ENCODE measurements at regions not wholly inside any gene's neighbourhood (a gene's known extent, or its start where the extent isn't known, plus 50 kb on each side); places are given as distances from the start of the nearest gene placed in this dataset.

DNA sequence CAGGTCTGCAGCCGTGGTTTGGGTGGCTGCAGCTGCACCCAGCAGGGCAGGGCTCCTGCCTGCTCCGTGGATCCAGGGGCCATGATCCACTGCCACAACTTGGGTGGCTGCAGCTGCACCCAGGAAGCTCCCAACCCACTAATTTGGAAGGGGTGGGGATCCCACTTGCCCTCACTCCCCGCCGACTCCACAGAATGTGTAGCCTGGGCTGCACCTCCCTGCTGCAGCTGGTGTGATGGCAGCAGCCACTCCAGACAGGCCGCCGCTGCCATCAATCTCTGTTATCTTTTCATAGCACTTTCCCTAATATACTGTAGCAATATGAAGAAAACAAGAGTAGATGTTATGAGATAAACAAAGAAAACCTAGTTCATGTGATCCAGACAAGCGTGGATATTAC is 137.8 kb upstream of the CNTN3 start:
- Histone ChIP-seq H3K9ac (ENCODE audit: low read length) (no peak overlapping the region), H2AFZ (ENCODE audit: low read length) (no peak overlapping the region), H3K4me3 (ENCODE audit: low read depth, low read length, poor library complexity, severe bottlenecking) (no peak overlapping the region), H3K27ac (ENCODE audit: low read depth, low read length, poor library complexity, severe bottlenecking) (no peak overlapping the region), H3K9me2 (ENCODE audit: low read depth, low read length) (no peaks in the 10 kb centered on the region), H3K4me1 (ENCODE audit: insufficient read depth, low read length, severe bottlenecking) (no peaks in the 10 kb centered on the region), H4K20me1 (ENCODE audit: insufficient read depth, low read length) (no peaks in the 10 kb centered on the region), H3K4me2 (ENCODE audit: low read length) (no peak overlapping the region), H3K27me3 (ENCODE audit: insufficient read depth, low read length) (no peaks in the 10 kb centered on the region), H3K9me3 (ENCODE audit: low read length) (no peaks in the 10 kb centered on the region), H3K79me2 (ENCODE audit: insufficient read depth, low read length) (no peaks in the 10 kb centered on the region), H3K36me3 (ENCODE audit: insufficient read depth, low read length) (no peaks in the 10 kb centered on the region), H3F3A (ENCODE audit: insufficient read depth, low read length) (no peaks in the 10 kb centered on the region)
- TF ChIP-seq CTCF (IDR thresholded peaks at IDR 0.05; ENCODE audit: low read length) (no peak), EZH2 (IDR thresholded peaks at IDR 0.05; ENCODE audit: borderline replicate concordance, low read length) (no peak)

- no peak overlapping the region for H2AFZ ChIP-seq (ENCODE audit: low read length)
- no peak overlapping the region for H3K4me3 ChIP-seq (ENCODE audit: low read depth, low read length, poor library complexity, severe bottlenecking)
- no peaks in the 10 kb centered on the region for H3K9me3 ChIP-seq (ENCODE audit: low read length)
- H3K9me2 ChIP-seq (ENCODE audit: low read depth, low read length) = no peaks in the 10 kb centered on the region
- H3K4me1 ChIP-seq (ENCODE audit: insufficient read depth, low read length, severe bottlenecking) = no peaks in the 10 kb centered on the region
- no peak for TF ChIP-seq CTCF (IDR thresholded peaks at IDR 0.05; ENCODE audit: low read length)
- H3K27me3 ChIP-seq (ENCODE audit: insufficient read depth, low read length) = no peaks in the 10 kb centered on the region
- no peak overlapping the region for H3K27ac ChIP-seq (ENCODE audit: low read depth, low read length, poor library complexity, severe bottlenecking)
- no peaks in the 10 kb centered on the region for H3K79me2 ChIP-seq (ENCODE audit: insufficient read depth, low read length)
- H3K9ac ChIP-seq (ENCODE audit: low read length) = no peak overlapping the region
- H3F3A ChIP-seq (ENCODE audit: insufficient read depth, low read length) = no peaks in the 10 kb centered on the region
- H4K20me1 ChIP-seq (ENCODE audit: insufficient read depth, low read length) = no peaks in the 10 kb centered on the region
- H3K36me3 ChIP-seq (ENCODE audit: insufficient read depth, low read length) = no peaks in the 10 kb centered on the region
- H3K4me2 ChIP-seq (ENCODE audit: low read length) = no peak overlapping the region
Observed at GRCh38 chr3:74751775-74752174, 137.3 kb upstream of the CNTN3 start.

DNA sequence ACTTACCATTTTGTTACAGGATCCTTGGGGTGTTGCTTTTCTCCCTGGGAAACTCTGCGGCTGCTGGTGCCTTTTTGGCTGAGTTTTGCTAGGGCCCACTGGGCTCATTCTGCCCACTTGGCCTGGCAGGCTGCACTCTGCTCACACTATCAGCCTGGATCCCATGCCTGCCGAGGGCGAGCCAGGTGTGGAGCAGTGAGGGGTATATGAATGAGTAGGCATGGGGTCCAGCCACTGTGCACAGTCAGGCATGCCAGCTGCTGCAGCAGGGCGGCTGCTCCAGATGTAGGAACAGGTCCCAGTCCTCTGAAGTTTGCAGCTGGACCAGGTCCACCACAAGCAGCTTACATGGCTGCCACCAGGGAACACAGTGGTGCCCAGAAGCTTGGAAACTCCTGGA is 136.4 kb upstream of the CNTN3 start:
- no peak for TF ChIP-seq CTCF (IDR thresholded peaks at IDR 0.05; ENCODE audit: low read length)
- no peak for TF ChIP-seq EZH2 (IDR thresholded peaks at IDR 0.05; ENCODE audit: borderline replicate concordance, low read length)
- no peaks in the 10 kb centered on the region for H3K79me2 ChIP-seq (ENCODE audit: insufficient read depth, low read length)

More for the DNA sequence above, 136.4 kb upstream of the CNTN3 start:
- H3K9me2 ChIP-seq (ENCODE audit: low read depth, low read length) = no peaks in the 10 kb centered on the region
- no peaks in the 10 kb centered on the region for H3K27me3 ChIP-seq (ENCODE audit: insufficient read depth, low read length)
- H3K27ac ChIP-seq (ENCODE audit: low read depth, low read length, poor library complexity, severe bottlenecking) = no peak overlapping the region
- no peak overlapping the region for H2AFZ ChIP-seq (ENCODE audit: low read length)
- H3K4me1 ChIP-seq (ENCODE audit: insufficient read depth, low read length, severe bottlenecking) = no peaks in the 10 kb centered on the region
- no peak overlapping the region for H3K9ac ChIP-seq (ENCODE audit: low read length)
- H3K4me3 ChIP-seq (ENCODE audit: low read depth, low read length, poor library complexity, severe bottlenecking) = no peak overlapping the region
- no peaks in the 10 kb centered on the region for H3K36me3 ChIP-seq (ENCODE audit: insufficient read depth, low read length)
- no peaks in the 10 kb centered on the region for H4K20me1 ChIP-seq (ENCODE audit: insufficient read depth, low read length)
- H3K4me2 ChIP-seq (ENCODE audit: low read length) = no peak overlapping the region
- no peaks in the 10 kb centered on the region for H3K9me3 ChIP-seq (ENCODE audit: low read length)
- no peaks in the 10 kb centered on the region for H3F3A ChIP-seq (ENCODE audit: insufficient read depth, low read length)

Data from OCI-LY1 (cell line).